DND-41 (cell line): ENCODE measurements at regions not wholly inside any gene's neighbourhood (a gene's known extent, or its start where the extent isn't known, plus 50 kb on each side); places are given as distances from the start of the nearest gene placed in this dataset.

ENCODE experiments used
- EZH2 ChIP-seq: IDR thresholded peaks from 3 replicates; pipeline ENCODE4 v1.6.1; 2012; ENCODE audit warnings: borderline replicate concordance, low read depth, mild to moderate bottlenecking, moderate library complexity, low read length, inconsistent platforms; ENCODE audit not compliant: severe bottlenecking
- TF ChIP-seq, protein P1 (sequence below): IDR thresholded peaks from 2 replicates; pipeline ENCODE4 v1.5.1; 2012; ENCODE audit warnings: borderline replicate concordance, low read length, moderate library complexity, mild to moderate bottlenecking; ENCODE audit not compliant: poor library complexity, severe bottlenecking; ENCODE audit errors: extremely low read depth

DNA sequence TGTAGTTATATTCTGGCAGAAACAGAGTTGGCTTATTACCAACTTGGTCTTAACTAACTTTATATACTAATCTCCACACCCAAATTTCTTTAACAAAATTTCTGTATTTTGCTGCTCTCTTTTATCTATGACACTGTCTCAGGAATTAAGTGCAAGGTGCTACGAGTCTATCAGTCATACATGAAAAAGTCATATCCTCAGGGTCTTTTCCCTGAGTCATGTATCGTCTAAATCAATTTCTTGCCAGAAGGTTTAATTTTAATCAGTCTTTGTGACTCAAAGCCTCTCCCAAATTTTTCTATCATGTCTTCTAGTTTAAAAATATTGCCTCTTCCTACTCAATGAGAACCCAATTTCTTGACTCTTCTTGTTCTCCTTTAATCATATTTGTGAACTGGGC is 1803.6 kb upstream of the PCDH7 start:
- TF ChIP-seq, protein P1, sequence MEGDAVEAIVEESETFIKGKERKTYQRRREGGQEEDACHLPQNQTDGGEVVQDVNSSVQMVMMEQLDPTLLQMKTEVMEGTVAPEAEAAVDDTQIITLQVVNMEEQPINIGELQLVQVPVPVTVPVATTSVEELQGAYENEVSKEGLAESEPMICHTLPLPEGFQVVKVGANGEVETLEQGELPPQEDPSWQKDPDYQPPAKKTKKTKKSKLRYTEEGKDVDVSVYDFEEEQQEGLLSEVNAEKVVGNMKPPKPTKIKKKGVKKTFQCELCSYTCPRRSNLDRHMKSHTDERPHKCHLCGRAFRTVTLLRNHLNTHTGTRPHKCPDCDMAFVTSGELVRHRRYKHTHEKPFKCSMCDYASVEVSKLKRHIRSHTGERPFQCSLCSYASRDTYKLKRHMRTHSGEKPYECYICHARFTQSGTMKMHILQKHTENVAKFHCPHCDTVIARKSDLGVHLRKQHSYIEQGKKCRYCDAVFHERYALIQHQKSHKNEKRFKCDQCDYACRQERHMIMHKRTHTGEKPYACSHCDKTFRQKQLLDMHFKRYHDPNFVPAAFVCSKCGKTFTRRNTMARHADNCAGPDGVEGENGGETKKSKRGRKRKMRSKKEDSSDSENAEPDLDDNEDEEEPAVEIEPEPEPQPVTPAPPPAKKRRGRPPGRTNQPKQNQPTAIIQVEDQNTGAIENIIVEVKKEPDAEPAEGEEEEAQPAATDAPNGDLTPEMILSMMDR = no peak
- TF ChIP-seq EZH2 = no peak
